ENCODE measurements at regions not wholly inside any gene's neighbourhood (a gene's known extent, or its start where the extent isn't known, plus 50 kb on each side); places are given as distances from the start of the nearest gene placed in this dataset.

GRCh38 chr2:12270876-12271588, 445.7 kb upstream of the TRIB2 start:
- POLR2A ChIA-PET, result no interaction called here
- Histone ChIP-seq H3K9ac (ENCODE audit: low read length) (no peak overlapping the region), H3K27me3 (ENCODE audit: insufficient read depth, low read length) (no peaks in the 10 kb centered on the region), H3K36me3 (ENCODE audit: control insufficient read depth in 1 of 2, insufficient read depth in 2 of 2, low read length in 2 of 2) (no peaks in the 10 kb centered on the region), H2AFZ (ENCODE audit: low read depth, low read length, poor library complexity, severe bottlenecking) (no peak overlapping the region), H3K4me2 (ENCODE audit: low read length) (no peak overlapping the region), H4K20me1 (ENCODE audit: insufficient read depth) (no peaks in the 10 kb centered on the region; the same call in 1 of the 2 replicates), H3K4me3 (replicated peaks in 1 of 2; ENCODE audit: low read depth in 1 of 2, low read length in 2 of 2) (no peak overlapping the region), H3K4me1 (ENCODE audit: control insufficient read depth in 1 of 2, insufficient read depth in 2 of 2, low read length in 2 of 2) (no peaks in the 10 kb centered on the region), H3K9me2 (ENCODE audit: insufficient read depth) (no peaks in the 10 kb centered on the region), H3K9me3 (ENCODE audit: control insufficient read depth in 1 of 2, insufficient read depth in 1 of 2, low read depth in 1 of 2, low read length in 2 of 2) (no peaks in the 10 kb centered on the region), H3K79me2 (ENCODE audit: insufficient read depth, low read length) (no peaks in the 10 kb centered on the region), H3K27ac (ENCODE audit: low read depth, low read length) (no peak overlapping the region)
- no peak for DNase-seq (ENCODE audit: low read depth, low spot score)
- no TSS peak for BruUV-seq (replicated peaks)
- intact Hi-C loops (cut with micrococcal nuclease), result no loop called here
- RAD21 ChIA-PET (ENCODE audit: low non-redundant PET in 1 of 2, low total read pairs in 2 of 2, uncharacterized antibody in 2 of 2, unreplicated experiment in 2 of 2), result no interaction called here
- CTCF ChIA-PET, result no interaction called here
- TF ChIP-seq FOSL1 (IDR thresholded peaks at IDR 0.05; ENCODE audit: low read depth), result no peak
- no peak for ATAC-seq

- Histone ChIP-seq H3K9me3 (ENCODE audit: control insufficient read depth in 1 of 2, insufficient read depth in 1 of 2, low read depth in 1 of 2, low read length in 2 of 2) (no peaks in the 10 kb centered on the region), H3K9me2 (ENCODE audit: insufficient read depth) (no peaks in the 10 kb centered on the region), H3K27ac (ENCODE audit: low read depth, low read length) (no peak overlapping the region), H3K36me3 (ENCODE audit: control insufficient read depth in 1 of 2, insufficient read depth in 2 of 2, low read length in 2 of 2) (no peaks in the 10 kb centered on the region), H2AFZ (ENCODE audit: low read depth, low read length, poor library complexity, severe bottlenecking) (no peak overlapping the region), H3K9ac (ENCODE audit: low read length) (no peak overlapping the region), H3K4me1 (ENCODE audit: control insufficient read depth in 1 of 2, insufficient read depth in 2 of 2, low read length in 2 of 2) (no peaks in the 10 kb centered on the region), H3K4me3 (replicated peaks in 1 of 2; ENCODE audit: low read depth in 1 of 2, low read length in 2 of 2) (no peak overlapping the region), H4K20me1 (ENCODE audit: insufficient read depth) (no peaks in the 10 kb centered on the region; the same call in 1 of the 2 replicates), H3K27me3 (ENCODE audit: insufficient read depth, low read length) (no peaks in the 10 kb centered on the region), H3K79me2 (ENCODE audit: insufficient read depth, low read length) (no peaks in the 10 kb centered on the region), H3K4me2 (ENCODE audit: low read length) (no peak overlapping the region)
- no peak for TF ChIP-seq CBX3 (IDR thresholded peaks at IDR 0.05; ENCODE audit: low read depth)
- TF ChIP-seq FOSL1 (IDR thresholded peaks at IDR 0.05; ENCODE audit: low read depth), result no peak
- no peak for TF ChIP-seq JUND (IDR thresholded peaks at IDR 0.05)
- no peak for TF ChIP-seq ATF3 (IDR thresholded peaks at IDR 0.05)
- no peak for TF ChIP-seq ZBTB33 (IDR thresholded peaks at IDR 0.05; ENCODE audit: extremely low read depth, insufficient replicate concordance, low read length)
- TF ChIP-seq ZNF274 (IDR thresholded peaks at IDR 0.05; ENCODE audit: low read depth, low read length), result no peak
- no peak for TF ChIP-seq EZH2 (IDR thresholded peaks at IDR 0.05)
- no peak for TF ChIP-seq ZFX (IDR thresholded peaks at IDR 0.05)
- DNase-seq (ENCODE audit: low read depth, low spot score) (no peak), ATAC-seq (no peak)
- POLR2A ChIA-PET, result no interaction called here
- CTCF ChIA-PET, result no interaction called here
- BruUV-seq (replicated peaks), result no TSS peak
- RAD21 ChIA-PET (ENCODE audit: low non-redundant PET in 1 of 2, low total read pairs in 2 of 2, uncharacterized antibody in 2 of 2, unreplicated experiment in 2 of 2), result no interaction called here
- intact Hi-C loops (cut with micrococcal nuclease), result no loop called here
Observed at GRCh38 chr2:12271589-12271984, 445.1 kb upstream of the TRIB2 start.
